BLaER1 treated with 17β-estradiol and CSF1 and Interleukin-3, amounts not matched to agents 10 nM and 100 nM (cell line): ENCODE measurements at regions not wholly inside any gene's neighbourhood (a gene's known extent, or its start where the extent isn't known, plus 50 kb on each side); places are given as distances from the start of the nearest gene placed in this dataset.

Experiments
- H3K27ac ChIP-seq, 11 experiments: shearing (Covaris generic); formaldehyde crosslinking; 2 replicates each; pipeline ENCODE4 v1.8.1; 2022
- H3K27me3 ChIP-seq, 11 experiments: shearing (Covaris generic); formaldehyde crosslinking; 2 replicates each; pipeline ENCODE4 v1.8.1; 2022
- H3K36me3 ChIP-seq, 11 experiments: shearing (Covaris generic); formaldehyde crosslinking; 2 replicates each; pipeline ENCODE4 v1.8.1; 2022
- H3K4me1 ChIP-seq, 10 experiments: shearing (Covaris generic); formaldehyde crosslinking; 2 replicates each; pipeline ENCODE4 v1.8.1; 2022
- H3K4me2 ChIP-seq, 11 experiments: shearing (Covaris generic); formaldehyde crosslinking; 2 replicates each; pipeline ENCODE4 v1.8.1; 2022
- H3K4me3 ChIP-seq, 10 experiments: shearing (Covaris generic); formaldehyde crosslinking; 2 replicates each; pipeline ENCODE4 v1.8.1; 2022
- H3K9ac ChIP-seq, 11 experiments: shearing (Covaris generic); formaldehyde crosslinking; 2 replicates each; pipeline ENCODE4 v1.8.1; 2022
- H3K9me3 ChIP-seq, 11 experiments: shearing (Covaris generic); formaldehyde crosslinking; replicated peaks in 1 of 11; 2 replicates each; pipeline ENCODE4 v1.8.1; 2022
- H4K20me1 ChIP-seq, 11 experiments: shearing (Covaris generic); formaldehyde crosslinking; 2 replicates each; pipeline ENCODE4 v1.8.1; 2022
- Cebpa-rat ChIP-seq, 11 experiments: shearing (Covaris generic); IDR thresholded peaks; 2 replicates each; pipeline ENCODE4 v1.8.1; 2022

DNA sequence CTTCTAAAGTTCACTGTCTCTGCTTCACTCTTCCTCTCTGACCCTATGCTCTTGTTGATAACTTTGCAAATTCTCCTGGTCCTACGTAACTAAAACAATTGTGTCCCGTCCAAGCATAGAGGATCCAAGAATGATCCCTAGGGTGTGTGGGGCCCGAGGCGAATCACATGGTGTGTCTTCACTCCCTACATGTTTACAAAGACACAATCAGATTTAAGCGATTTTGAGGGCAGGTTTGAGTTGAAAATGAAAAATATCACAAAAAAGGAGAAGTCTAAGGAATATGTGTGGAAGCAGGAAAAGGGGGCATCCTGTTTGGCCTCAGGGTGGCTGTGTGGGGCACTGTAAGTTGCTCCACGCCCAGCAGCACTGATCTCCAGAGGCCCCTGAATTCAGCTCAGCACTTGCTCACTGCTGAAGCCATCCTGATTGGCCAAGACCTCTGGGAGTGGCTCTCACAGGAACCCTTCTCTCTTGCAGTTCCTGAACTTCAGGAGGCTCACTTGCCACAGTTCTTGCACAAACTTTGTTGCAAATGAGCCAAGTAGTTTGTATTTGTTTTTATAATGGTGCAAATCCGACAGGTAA, 363.6 kb downstream of the ZNF521 start:
- Histone ChIP-seq H3K4me3 (no peak overlapping the region), H4K20me1 (no peaks in the 10 kb centered on the region), H3K9me3 (no peaks in the 10 kb centered on the region), H3K9ac (no peak overlapping the region), H3K4me1 (peaks cover 0 to 6% (median 0%) of the 10 kb centered on the region in 10 experiments; a peak in 1 of 20 replicates), H3K4me2 (peak overlapping the region in 3 of 11 experiments; percentile 10 to 45 (median 17); a peak in 3 of 22 replicates), H3K27me3 (peaks cover 0 to 4% (median 0%) of the 10 kb centered on the region in 11 experiments; a peak in 1 of 22 replicates), H3K27ac (no peak overlapping the region), H3K36me3 (no peaks in the 10 kb centered on the region)
- no peak for TF ChIP-seq Cebpa-rat (IDR thresholded peaks at IDR 0.05)

DNA sequence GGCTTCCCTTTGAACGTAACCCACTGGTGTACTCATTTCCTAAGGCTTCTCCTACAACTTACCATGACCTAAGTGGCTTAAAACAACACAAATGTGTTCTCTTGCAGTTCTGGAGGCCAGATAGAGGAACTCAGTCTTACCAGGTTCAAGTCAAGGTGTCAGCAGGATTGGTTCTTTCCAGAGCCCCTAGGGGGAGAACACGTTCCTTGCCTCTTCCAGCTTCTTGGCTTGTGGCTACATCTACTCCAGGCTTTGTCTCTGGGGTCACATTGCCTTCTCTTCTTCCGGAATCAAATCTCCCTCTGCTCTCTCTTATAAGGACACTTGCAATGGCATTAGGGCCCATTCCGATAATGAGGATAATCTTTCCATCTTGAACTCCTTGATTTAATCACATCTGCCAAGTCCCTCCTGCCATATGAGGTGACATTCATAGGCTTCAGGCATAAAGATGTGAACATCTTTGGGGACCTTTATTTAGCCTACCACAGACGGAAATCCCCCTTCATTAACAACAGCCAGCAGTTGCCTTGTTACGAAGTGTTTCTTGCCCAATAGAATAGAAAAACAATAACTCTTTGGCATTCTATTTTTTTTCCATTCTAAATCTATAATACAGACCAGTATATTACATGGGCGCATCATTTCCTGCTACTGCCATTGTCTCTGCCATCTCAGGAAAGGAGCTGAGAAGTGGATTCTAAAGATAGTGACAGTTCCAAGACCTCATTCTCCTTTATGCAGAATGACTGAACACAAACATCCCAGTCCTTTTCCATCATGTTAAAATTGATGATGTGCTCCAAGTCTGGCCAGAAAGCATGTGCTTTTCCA, 362.0 kb downstream of the ZNF521 start:
- Histone ChIP-seq H4K20me1 (no peaks in the 10 kb centered on the region), H3K4me3 (no peak overlapping the region), H3K27me3 (peaks cover 0 to 4% (median 0%) of the 10 kb centered on the region in 11 experiments; a peak in 1 of 22 replicates), H3K4me1 (peaks cover 0 to 6% (median 0%) of the 10 kb centered on the region in 10 experiments; a peak in 1 of 20 replicates), H3K9me3 (no peaks in the 10 kb centered on the region), H3K36me3 (no peaks in the 10 kb centered on the region), H3K27ac (no peak overlapping the region), H3K9ac (no peak overlapping the region), H3K4me2 (no peak overlapping the region)
- TF ChIP-seq Cebpa-rat (IDR thresholded peaks at IDR 0.05): no peak

DNA sequence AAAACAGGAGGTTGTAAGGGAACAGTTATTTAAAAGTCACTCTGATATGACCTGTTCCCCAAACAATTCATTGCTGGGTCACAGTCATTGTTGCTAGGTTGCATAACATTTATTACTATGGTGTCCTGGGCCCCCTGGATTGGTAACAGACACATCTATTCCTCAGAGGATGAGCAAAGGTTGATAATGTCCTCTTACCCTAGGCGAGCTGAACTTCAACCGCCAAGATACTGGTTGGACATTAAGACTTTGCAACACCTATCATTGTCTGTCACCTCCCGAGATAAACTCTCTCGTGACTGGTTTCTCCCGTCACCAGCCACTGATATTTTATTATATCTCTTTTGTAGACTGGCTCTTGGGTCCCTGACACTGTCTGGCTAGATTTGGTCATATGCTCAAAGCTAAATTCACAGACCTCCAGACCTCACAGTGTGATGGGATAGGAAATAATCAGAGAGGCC, 361.3 kb downstream of the ZNF521 start:
- no peak for TF ChIP-seq Cebpa-rat (IDR thresholded peaks at IDR 0.05)
- no peak overlapping the region for H3K27ac ChIP-seq
- no peak overlapping the region for H3K9ac ChIP-seq
- no peaks in the 10 kb centered on the region for H3K9me3 ChIP-seq
- H3K36me3 ChIP-seq: no peaks in the 10 kb centered on the region
- H3K27me3 ChIP-seq: no peaks in the 10 kb centered on the region
- no peaks in the 10 kb centered on the region for H4K20me1 ChIP-seq
- peaks cover 0 to 6% (median 0%) of the 10 kb centered on the region in 10 experiments; a peak in 1 of 20 replicates for H3K4me1 ChIP-seq
- no peak overlapping the region for H3K4me2 ChIP-seq
- H3K4me3 ChIP-seq: no peak overlapping the region

DNA sequence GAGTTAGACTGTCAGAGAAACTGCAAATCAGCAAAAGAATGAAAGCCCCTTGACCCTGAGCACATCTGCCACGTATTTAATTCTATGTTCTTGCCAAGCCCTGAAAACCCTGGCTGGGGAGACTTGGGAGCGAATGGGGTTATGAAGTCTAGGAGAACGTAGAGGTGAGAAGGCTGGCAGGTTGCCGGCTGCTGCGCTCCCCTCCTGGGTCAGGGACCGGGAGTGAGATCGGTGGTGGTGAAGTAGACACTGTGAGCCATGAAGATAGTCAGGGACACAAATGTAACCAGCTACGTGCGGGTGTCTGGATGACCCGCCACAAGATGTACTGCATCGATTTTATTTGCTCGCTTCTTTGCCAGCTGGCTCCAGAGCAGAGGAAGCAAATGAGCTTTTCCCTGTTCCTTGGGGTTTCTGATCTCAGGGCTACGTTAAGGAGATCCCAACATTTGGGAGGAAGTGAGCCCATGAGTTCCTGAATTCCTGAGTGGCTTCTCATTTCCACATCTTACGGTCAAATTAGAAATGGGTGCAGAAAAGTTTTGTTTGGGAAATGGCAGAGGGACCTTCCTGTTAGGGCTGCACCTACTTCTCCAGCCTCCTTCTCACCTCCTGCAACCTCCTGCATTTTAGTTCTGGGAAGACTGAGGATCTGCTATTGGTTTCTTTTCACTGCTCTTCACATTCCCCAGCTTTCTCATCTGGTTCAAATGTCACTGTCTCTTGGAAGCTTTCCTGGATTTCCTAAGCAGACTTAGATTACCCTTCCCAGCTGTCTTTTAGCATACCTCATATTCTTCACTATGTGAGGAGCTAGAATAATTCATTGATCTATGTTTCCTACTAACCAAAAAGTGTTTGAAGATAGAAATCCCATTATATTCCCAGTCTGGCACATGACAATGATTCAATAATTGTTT, 360.6 kb downstream of the ZNF521 start:
- Histone ChIP-seq H3K36me3 (no peaks in the 10 kb centered on the region), H3K4me2 (no peak overlapping the region), H3K9ac (no peak overlapping the region), H3K27me3 (no peaks in the 10 kb centered on the region), H3K27ac (no peak overlapping the region), H4K20me1 (no peaks in the 10 kb centered on the region), H3K4me1 (peaks cover 0 to 6% (median 0%) of the 10 kb centered on the region in 10 experiments; a peak in 1 of 20 replicates), H3K4me3 (no peak overlapping the region), H3K9me3 (no peaks in the 10 kb centered on the region)
- no peak for TF ChIP-seq Cebpa-rat (IDR thresholded peaks at IDR 0.05)

DNA sequence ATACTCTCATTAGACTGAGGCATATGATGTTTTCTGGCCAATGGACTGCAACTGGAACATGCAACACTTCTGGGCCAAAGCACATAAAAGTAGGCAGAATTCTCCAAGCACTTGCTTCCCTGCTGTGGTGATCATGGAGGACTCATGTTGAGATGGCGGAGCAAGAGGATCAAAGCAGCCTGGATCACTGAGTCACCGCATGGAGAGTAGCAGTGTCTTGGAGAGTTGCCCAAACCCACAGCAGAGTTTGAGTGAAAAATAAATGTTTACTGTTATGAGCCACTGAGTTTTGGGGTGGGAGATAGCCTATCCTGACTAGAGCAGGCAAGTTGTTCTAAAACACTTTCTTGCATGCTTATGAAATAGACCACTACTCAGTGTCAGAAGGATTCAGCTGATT, 359.5 kb downstream of the ZNF521 start:
- Histone ChIP-seq H3K9me3 (no peaks in the 10 kb centered on the region), H3K4me3 (no peak overlapping the region), H3K27me3 (no peaks in the 10 kb centered on the region), H3K4me1 (peaks cover 0 to 6% (median 0%) of the 10 kb centered on the region in 10 experiments; a peak in 1 of 20 replicates), H3K4me2 (no peak overlapping the region), H3K36me3 (no peaks in the 10 kb centered on the region), H4K20me1 (no peaks in the 10 kb centered on the region), H3K27ac (no peak overlapping the region), H3K9ac (no peak overlapping the region)
- no peak for TF ChIP-seq Cebpa-rat (IDR thresholded peaks at IDR 0.05)

DNA sequence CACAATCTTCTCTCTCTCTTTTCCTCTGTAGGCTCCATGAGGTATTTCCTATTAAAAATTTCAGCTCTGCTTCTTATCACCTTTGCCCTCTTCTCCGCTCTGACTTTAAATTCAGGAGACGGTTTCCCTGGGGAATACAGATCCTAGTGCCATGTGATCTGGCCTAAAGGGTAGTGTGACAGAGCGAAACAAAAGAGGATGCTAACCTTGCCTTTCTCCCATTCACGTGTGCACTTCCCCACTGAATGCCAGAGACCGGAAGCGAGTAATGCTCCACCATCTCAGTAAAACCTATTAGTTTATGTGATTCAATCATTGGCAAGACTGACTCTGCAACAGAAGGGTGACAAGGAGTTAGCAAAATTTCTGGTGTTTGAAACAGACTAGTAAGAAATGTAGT, 358.3 kb downstream of the ZNF521 start:
- no peak for TF ChIP-seq Cebpa-rat (IDR thresholded peaks at IDR 0.05)
- H3K36me3 ChIP-seq: no peaks in the 10 kb centered on the region

DNA sequence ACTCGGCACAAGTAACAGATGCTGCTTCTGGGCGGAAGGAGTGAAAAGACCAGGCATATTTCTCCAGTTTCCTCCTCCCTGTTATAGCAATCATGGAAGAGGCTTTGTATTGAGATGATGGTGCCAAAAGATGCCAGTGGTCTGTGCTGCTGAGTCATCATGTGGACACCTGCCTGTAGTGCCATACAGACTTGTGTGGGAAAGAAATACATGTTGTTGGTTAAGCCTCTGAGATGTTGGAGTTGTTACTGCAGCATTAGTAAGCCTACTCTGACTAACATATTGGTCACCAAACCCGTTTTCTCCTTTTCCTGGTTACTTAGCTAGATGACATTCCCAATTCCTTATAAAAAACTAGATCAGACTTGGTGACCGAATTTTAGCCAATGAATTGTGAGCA, 356.9 kb downstream of the ZNF521 start:
- H3K9ac ChIP-seq: no peak overlapping the region
- peaks cover 10 to 18% (median 15%) of the 10 kb centered on the region in 11 experiments for H3K9me3 ChIP-seq
- no peaks in the 10 kb centered on the region for H3K36me3 ChIP-seq
- H3K27ac ChIP-seq: no peak overlapping the region
- H4K20me1 ChIP-seq: no peaks in the 10 kb centered on the region
- no peak overlapping the region for H3K4me3 ChIP-seq
- H3K4me1 ChIP-seq: no peaks in the 10 kb centered on the region
- H3K27me3 ChIP-seq: no peaks in the 10 kb centered on the region
- TF ChIP-seq Cebpa-rat (IDR thresholded peaks at IDR 0.05): no peak
- no peak overlapping the region for H3K4me2 ChIP-seq

More for the DNA sequence above, 358.3 kb downstream of the ZNF521 start:
- H3K27me3 ChIP-seq: no peaks in the 10 kb centered on the region
- no peak overlapping the region for H3K4me2 ChIP-seq
- peaks cover 0 to 2% (median 0%) of the 10 kb centered on the region in 10 experiments; a peak in 1 of 20 replicates for H3K4me1 ChIP-seq
- H3K9ac ChIP-seq: no peak overlapping the region
- H3K27ac ChIP-seq: no peak overlapping the region
- no peak overlapping the region for H3K4me3 ChIP-seq
- peaks cover 0 to 4% (median 1%) of the 10 kb centered on the region in 11 experiments; a peak in 6 of 22 replicates for H3K9me3 ChIP-seq
- no peaks in the 10 kb centered on the region for H4K20me1 ChIP-seq

DNA sequence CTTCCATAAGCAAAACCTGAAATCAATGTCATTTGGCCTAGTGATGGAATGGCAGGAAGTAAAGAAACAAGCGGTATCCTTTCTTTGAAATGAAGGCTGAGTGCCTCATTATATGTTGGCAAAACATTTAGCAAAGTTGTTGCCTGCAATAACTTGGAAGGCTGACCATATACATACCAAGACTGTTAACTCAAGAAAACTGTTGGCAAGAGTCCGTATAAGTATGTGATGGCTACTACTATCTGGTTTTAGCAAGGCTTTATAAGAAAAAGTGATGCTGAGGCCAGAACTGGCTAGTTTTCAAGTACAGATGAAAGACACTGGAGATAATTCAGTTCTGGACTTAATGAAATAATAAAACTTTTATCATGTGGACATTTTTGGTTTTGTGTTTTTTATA, 356.2 kb downstream of the ZNF521 start:
- H3K4me3 ChIP-seq: no peak overlapping the region
- no peaks in the 10 kb centered on the region for H3K4me1 ChIP-seq
- H3K4me2 ChIP-seq: no peak overlapping the region
- H3K9ac ChIP-seq: no peak overlapping the region
- H3K9me3 ChIP-seq: peaks cover 11 to 19% (median 15%) of the 10 kb centered on the region in 11 experiments
- no peaks in the 10 kb centered on the region for H3K27me3 ChIP-seq
- no peak overlapping the region for H3K27ac ChIP-seq
- H3K36me3 ChIP-seq: no peaks in the 10 kb centered on the region
- H4K20me1 ChIP-seq: no peaks in the 10 kb centered on the region
- TF ChIP-seq Cebpa-rat (IDR thresholded peaks at IDR 0.05): no peak
